HG03342 (cell line): ENCODE measurements at regions not wholly inside any gene's neighbourhood (a gene's known extent, or its start where the extent isn't known, plus 50 kb on each side); places are given as distances from the start of the nearest gene placed in this dataset.

ENCODE experiments used
- ATAC-seq: cut with Tn5 transposase; IDR thresholded peaks from one replicate; pipeline ENCODE4 v1.9.1; 2021; ENCODE audit warnings: mild to moderate bottlenecking, moderate library complexity; ENCODE audit not compliant: unreplicated experiment

DNA sequence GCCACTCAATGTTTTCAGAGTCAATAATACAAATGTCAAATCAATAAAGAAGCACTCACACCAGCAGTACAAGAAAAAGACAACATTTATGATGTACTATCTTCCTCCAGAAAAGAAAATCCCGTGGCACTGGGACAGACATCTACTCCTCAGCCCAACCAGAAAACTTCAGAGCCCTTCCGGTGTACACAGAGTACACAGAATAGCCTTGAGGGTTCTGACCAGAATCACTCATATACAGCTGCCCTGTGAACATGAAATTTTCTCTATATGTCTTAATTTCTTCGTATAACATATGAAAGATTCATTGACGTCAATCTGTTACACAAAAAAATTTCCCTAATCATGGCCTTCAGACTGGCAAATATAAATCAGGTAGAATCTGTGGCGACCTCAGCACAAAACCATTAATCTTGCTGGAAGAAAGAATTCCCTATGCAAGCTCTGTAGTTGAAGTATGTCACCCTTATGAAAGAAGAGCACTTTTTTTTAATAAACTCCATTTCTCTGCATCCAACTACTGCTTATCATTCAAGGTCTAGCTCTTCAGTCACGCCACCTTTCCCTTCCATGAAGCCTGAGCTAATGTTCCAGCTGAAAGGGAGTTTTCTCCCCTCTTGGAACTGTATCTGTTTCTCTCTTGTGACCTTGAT lies 53.8 kb upstream of the PLAAT1 start:
- no peak for ATAC-seq

DNA sequence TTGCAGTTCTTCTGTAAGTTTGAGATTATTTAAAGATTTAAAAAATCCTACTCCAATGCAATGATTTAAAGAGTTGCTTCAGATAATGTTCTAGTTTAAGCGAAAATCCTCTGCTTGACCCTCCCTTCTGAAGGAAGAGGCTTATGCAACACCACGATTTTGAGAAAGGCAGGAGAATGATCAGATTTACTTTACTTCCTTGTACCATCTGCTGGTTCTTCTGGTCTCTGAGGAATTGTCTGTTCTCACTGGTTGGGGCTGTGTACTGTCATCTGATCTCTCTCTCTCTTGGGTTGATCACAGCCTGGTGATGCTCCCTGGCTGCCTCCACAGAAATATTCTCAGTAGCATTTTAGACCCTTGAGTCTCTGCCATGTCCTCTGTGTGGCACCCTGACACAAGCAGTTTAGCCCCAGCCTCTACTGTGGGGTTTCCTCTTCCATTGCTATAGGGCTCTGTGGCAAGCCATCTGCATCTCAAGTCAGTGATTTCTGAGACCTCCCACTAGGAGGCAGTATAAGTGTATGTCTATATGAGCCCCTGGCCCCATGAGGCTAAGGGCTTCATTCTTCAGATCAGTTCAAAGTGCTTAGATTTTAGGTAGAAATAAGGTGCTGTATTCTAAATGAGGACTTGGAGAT lies 50.8 kb upstream of the PLAAT1 start:
- peak; percentile 82 for ATAC-seq
